SK-N-SH treated with all-trans-retinoic acid at 6 μM for 48 hours (cell line): ENCODE measurements at regions not wholly inside any gene's neighbourhood (a gene's known extent, or its start where the extent isn't known, plus 50 kb on each side); places are given as distances from the start of the nearest gene placed in this dataset.

Source experiments
- ATAC-seq: fragments of 200-7000 bp; cut with Tn5 transposase; 3 replicates; pipeline ENCODE4 v1.9.1; 2020; ENCODE audit warnings: mild to moderate bottlenecking, moderate library complexity
- ARNTL ChIP-seq: fragments of 450-650 bp; formaldehyde crosslinking; IDR thresholded peaks from 2 replicates; pipeline ENCODE4 v1.5.0; 2020; ENCODE audit warnings: low read depth, mild to moderate bottlenecking, moderate library complexity, borderline replicate concordance
- BACH2 ChIP-seq: fragments of 250-450 bp; sonication (Bioruptor Pico); IDR thresholded peaks from 2 replicates; pipeline ENCODE4 v1.9.0; 2021; ENCODE audit warnings: mild to moderate bottlenecking, borderline replicate concordance
- ESRRG ChIP-seq: fragments of 250-450 bp; sonication (Bioruptor Pico); IDR thresholded peaks from 2 replicates; pipeline ENCODE4 v1.6.1; 2021; ENCODE audit warnings: mild to moderate bottlenecking
- GLIS3 ChIP-seq: fragments of 250-450 bp; sonication (Bioruptor Pico); IDR thresholded peaks from 2 replicates; pipeline ENCODE4 v1.5.0; 2020; ENCODE audit warnings: mild to moderate bottlenecking, moderate library complexity
- ISL1 ChIP-seq: fragments of 250-450 bp; sonication (Bioruptor Pico); IDR thresholded peaks from 2 replicates; pipeline ENCODE4 v2.1.2; 2022; ENCODE audit warnings: mild to moderate bottlenecking, moderate library complexity
- OSR1 ChIP-seq: fragments of 250-450 bp; sonication (Bioruptor Pico); IDR thresholded peaks from 2 replicates; pipeline ENCODE4 v1.8.0; 2022; ENCODE audit warnings: moderate library complexity, mild to moderate bottlenecking, inconsistent platforms
- POU6F1 ChIP-seq: fragments of 250-450 bp; sonication (Bioruptor Pico); IDR thresholded peaks from 2 replicates; pipeline ENCODE4 v1.8.0; 2021; ENCODE audit warnings: low read depth, mild to moderate bottlenecking, moderate library complexity, borderline replicate concordance
- PPARA ChIP-seq: fragments of 250-450 bp; sonication (Bioruptor Pico); IDR thresholded peaks from 2 replicates; pipeline ENCODE4 v1.5.0; 2020; ENCODE audit warnings: mild to moderate bottlenecking, borderline replicate concordance
- RARB ChIP-seq: fragments of 250-450 bp; sonication (Bioruptor Pico); IDR thresholded peaks from 2 replicates; pipeline ENCODE4 v1.8.0; 2021; ENCODE audit warnings: mild to moderate bottlenecking, moderate library complexity
- SNAI2 ChIP-seq: fragments of 250-450 bp; sonication (Bioruptor Pico); IDR thresholded peaks from 2 replicates; pipeline ENCODE4 v1.5.0; 2020; ENCODE audit warnings: mild to moderate bottlenecking, moderate library complexity
- TCF4 ChIP-seq: fragments of 250-450 bp; sonication (Bioruptor Pico); IDR thresholded peaks from 2 replicates; pipeline ENCODE4 v1.8.0; 2021; ENCODE audit warnings: mild to moderate bottlenecking, moderate library complexity, borderline replicate concordance
- TOX ChIP-seq: fragments of 250-450 bp; sonication (Bioruptor Pico); IDR thresholded peaks from 2 replicates; pipeline ENCODE4 v1.8.0; 2021; ENCODE audit warnings: mild to moderate bottlenecking, moderate library complexity, borderline replicate concordance
- ZFP3 ChIP-seq: fragments of 250-450 bp; sonication (Bioruptor Pico); IDR thresholded peaks from 2 replicates; pipeline ENCODE4 v1.5.0; 2020; ENCODE audit warnings: mild to moderate bottlenecking, moderate library complexity
- ZNF565 ChIP-seq: fragments of 450-650 bp; formaldehyde crosslinking; conservative IDR thresholded peaks from 2 replicates; pipeline ENCODE4 v1.5.0; 2020; ENCODE audit warnings: low read depth, mild to moderate bottlenecking, moderate library complexity
- ZNF70 ChIP-seq: fragments of 450-650 bp; formaldehyde crosslinking; IDR thresholded peaks from 2 replicates; pipeline ENCODE4 v1.5.0; 2020; ENCODE audit warnings: mild to moderate bottlenecking, moderate library complexity
- ZNF8 ChIP-seq: fragments of 450-650 bp; formaldehyde crosslinking; IDR thresholded peaks from 2 replicates; pipeline ENCODE4 v1.5.0; 2020; ENCODE audit warnings: mild to moderate bottlenecking, moderate library complexity
- TF ChIP-seq, protein P1 (sequence below): fragments of 250-450 bp; sonication (Bioruptor Pico); IDR thresholded peaks from 2 replicates; pipeline ENCODE4 v1.5.1; 2021; ENCODE audit warnings: mild to moderate bottlenecking, moderate library complexity
- TF ChIP-seq, protein P2 (sequence below): fragments of 250-450 bp; sonication (Bioruptor Pico); IDR thresholded peaks from 2 replicates; pipeline ENCODE4 v1.5.0; 2020; ENCODE audit warnings: mild to moderate bottlenecking, moderate library complexity
- TF ChIP-seq, protein P3 (sequence below): fragments of 250-450 bp; sonication (Bioruptor Pico); IDR thresholded peaks from 2 replicates; pipeline ENCODE4 v1.5.1; 2020; ENCODE audit warnings: low read depth, mild to moderate bottlenecking, moderate library complexity
- TF ChIP-seq, protein P4 (sequence below): fragments of 250-450 bp; sonication (Bioruptor Pico); IDR thresholded peaks from 2 replicates; pipeline ENCODE4 v1.8.0; 2020; ENCODE audit warnings: mild to moderate bottlenecking, moderate library complexity, borderline replicate concordance

DNA sequence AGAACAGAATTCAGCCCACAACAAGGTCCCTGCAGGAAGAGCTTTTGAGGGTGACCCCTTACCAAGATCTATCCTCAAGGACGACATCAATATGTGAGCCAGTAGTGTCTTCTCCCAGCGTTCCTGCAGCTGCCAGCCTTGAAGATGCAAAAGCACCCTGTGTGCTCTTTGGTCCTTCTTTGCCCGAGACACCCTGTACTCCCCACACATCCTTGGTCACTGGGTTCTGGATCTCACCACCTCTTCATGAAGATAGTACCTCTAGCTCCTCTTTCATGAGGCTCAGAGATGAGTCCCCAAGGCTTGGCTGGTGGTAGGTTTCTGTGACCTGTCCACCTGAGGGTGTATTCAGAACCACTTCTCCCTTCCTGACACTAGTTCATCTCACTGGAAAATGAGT, 259.6 kb upstream of the FOXQ1 start:
- TF ChIP-seq BACH2 (CRISPR knock-in tag) (no peak), ZNF8 (no peak), ARNTL (no peak), ESRRG (CRISPR knock-in tag) (no peak), ZNF70 (CRISPR knock-in tag) (no peak), ZFP3 (CRISPR knock-in tag) (no peak), SNAI2 (no peak)
- TF ChIP-seq, all 23 proteins: peak for 0
- ATAC-seq, result no peak

- no peak for TF ChIP-seq ESRRG (CRISPR knock-in tag)
- TF ChIP-seq, protein P1, sequence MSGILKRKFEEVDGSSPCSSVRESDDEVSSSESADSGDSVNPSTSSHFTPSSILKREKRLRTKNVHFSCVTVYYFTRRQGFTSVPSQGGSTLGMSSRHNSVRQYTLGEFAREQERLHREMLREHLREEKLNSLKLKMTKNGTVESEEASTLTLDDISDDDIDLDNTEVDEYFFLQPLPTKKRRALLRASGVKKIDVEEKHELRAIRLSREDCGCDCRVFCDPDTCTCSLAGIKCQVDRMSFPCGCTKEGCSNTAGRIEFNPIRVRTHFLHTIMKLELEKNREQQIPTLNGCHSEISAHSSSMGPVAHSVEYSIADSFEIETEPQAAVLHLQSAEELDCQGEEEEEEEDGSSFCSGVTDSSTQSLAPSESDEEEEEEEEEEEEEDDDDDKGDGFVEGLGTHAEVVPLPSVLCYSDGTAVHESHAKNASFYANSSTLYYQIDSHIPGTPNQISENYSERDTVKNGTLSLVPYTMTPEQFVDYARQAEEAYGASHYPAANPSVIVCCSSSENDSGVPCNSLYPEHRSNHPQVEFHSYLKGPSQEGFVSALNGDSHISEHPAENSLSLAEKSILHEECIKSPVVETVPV (CRISPR knock-in tag), result no peak
- no peak for TF ChIP-seq GLIS3 (CRISPR knock-in tag)
- TF ChIP-seq ZNF8, result no peak
- no peak for TF ChIP-seq RARB (CRISPR knock-in tag)
- no peak for TF ChIP-seq ISL1
- no peak for TF ChIP-seq ZNF565 (CRISPR knock-in tag)
- TF ChIP-seq ZNF70 (CRISPR knock-in tag), result no peak
- no peak for ATAC-seq
These were observed 262.0 kb upstream of the FOXQ1 start for GRCh38 chr6:1049900-1050299.

GRCh38 chr6:1049170-1049569, 262.7 kb upstream of the FOXQ1 start:
- ATAC-seq, result no peak
- TF ChIP-seq, protein P2, sequence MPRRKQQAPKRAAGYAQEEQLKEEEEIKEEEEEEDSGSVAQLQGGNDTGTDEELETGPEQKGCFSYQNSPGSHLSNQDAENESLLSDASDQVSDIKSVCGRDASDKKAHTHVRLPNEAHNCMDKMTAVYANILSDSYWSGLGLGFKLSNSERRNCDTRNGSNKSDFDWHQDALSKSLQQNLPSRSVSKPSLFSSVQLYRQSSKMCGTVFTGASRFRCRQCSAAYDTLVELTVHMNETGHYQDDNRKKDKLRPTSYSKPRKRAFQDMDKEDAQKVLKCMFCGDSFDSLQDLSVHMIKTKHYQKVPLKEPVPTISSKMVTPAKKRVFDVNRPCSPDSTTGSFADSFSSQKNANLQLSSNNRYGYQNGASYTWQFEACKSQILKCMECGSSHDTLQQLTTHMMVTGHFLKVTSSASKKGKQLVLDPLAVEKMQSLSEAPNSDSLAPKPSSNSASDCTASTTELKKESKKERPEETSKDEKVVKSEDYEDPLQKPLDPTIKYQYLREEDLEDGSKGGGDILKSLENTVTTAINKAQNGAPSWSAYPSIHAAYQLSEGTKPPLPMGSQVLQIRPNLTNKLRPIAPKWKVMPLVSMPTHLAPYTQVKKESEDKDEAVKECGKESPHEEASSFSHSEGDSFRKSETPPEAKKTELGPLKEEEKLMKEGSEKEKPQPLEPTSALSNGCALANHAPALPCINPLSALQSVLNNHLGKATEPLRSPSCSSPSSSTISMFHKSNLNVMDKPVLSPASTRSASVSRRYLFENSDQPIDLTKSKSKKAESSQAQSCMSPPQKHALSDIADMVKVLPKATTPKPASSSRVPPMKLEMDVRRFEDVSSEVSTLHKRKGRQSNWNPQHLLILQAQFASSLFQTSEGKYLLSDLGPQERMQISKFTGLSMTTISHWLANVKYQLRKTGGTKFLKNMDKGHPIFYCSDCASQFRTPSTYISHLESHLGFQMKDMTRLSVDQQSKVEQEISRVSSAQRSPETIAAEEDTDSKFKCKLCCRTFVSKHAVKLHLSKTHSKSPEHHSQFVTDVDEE (CRISPR knock-in tag), result no peak
- TF ChIP-seq ARNTL (no peak), ZFP3 (CRISPR knock-in tag) (no peak), RARB (CRISPR knock-in tag) (no peak), OSR1 (no peak), POU6F1 (CRISPR knock-in tag) (no peak), TCF4 (CRISPR knock-in tag) (no peak), BACH2 (CRISPR knock-in tag) (no peak), ISL1 (no peak), TOX (CRISPR knock-in tag) (no peak), ESRRG (CRISPR knock-in tag) (no peak), GLIS3 (CRISPR knock-in tag) (no peak), ZNF70 (CRISPR knock-in tag) (no peak), ZNF8 (no peak), ZNF565 (CRISPR knock-in tag) (no peak), PPARA (CRISPR knock-in tag) (no peak)
- TF ChIP-seq, protein P3, sequence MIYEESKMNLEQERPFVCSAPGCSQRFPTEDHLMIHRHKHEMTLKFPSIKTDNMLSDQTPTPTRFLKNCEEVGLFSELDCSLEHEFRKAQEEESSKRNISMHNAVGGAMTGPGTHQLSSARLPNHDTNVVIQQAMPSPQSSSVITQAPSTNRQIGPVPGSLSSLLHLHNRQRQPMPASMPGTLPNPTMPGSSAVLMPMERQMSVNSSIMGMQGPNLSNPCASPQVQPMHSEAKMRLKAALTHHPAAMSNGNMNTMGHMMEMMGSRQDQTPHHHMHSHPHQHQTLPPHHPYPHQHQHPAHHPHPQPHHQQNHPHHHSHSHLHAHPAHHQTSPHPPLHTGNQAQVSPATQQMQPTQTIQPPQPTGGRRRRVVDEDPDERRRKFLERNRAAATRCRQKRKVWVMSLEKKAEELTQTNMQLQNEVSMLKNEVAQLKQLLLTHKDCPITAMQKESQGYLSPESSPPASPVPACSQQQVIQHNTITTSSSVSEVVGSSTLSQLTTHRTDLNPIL (CRISPR knock-in tag), result no peak
- TF ChIP-seq, protein P1 (CRISPR knock-in tag), result no peak
- TF ChIP-seq, protein P4, sequence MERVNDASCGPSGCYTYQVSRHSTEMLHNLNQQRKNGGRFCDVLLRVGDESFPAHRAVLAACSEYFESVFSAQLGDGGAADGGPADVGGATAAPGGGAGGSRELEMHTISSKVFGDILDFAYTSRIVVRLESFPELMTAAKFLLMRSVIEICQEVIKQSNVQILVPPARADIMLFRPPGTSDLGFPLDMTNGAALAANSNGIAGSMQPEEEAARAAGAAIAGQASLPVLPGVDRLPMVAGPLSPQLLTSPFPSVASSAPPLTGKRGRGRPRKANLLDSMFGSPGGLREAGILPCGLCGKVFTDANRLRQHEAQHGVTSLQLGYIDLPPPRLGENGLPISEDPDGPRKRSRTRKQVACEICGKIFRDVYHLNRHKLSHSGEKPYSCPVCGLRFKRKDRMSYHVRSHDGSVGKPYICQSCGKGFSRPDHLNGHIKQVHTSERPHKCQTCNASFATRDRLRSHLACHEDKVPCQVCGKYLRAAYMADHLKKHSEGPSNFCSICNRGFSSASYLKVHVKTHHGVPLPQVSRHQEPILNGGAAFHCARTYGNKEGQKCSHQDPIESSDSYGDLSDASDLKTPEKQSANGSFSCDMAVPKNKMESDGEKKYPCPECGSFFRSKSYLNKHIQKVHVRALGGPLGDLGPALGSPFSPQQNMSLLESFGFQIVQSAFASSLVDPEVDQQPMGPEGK (CRISPR knock-in tag), result no peak
